ENCODE measurements at regions not wholly inside any gene's neighbourhood (a gene's known extent, or its start where the extent isn't known, plus 50 kb on each side); places are given as distances from the start of the nearest gene placed in this dataset.

DNA sequence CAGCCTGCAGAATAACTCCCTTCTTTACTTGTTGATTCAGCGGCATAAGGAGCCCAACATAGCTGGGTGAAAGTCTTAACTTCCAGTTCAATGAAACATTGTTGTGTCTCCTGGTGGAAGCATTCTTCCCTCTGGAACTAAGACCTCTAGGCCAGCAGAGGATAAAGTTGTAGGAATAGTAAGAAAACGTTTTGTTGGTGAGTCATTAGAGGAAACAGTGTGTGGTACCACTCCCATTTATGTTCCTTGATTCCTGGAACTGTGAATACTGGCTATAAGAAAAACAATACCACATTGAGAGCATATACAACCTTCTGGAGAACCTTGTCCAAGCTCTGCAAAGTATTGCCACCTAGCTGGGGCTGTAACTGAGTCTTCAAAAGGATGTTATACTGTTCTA lies 737.4 kb upstream of the ZP4 start:
- Histone ChIP-seq H3K9me3 (no peaks in the 10 kb centered on the region), H3K36me3 (ENCODE audit: control insufficient read depth, insufficient read depth, low read length) (no peaks in the 10 kb centered on the region), H3K27me3 (replicated peaks; ENCODE audit: control insufficient read depth, insufficient read depth, low read length) (no peaks in the 10 kb centered on the region), H3K4me3 (ENCODE audit: low read depth, low read length) (no peak overlapping the region), H3K4me1 (no peaks in the 10 kb centered on the region)
- intact Hi-C loops (cut with micrococcal nuclease; ENCODE audit: unreplicated experiment) = no loop called here
- H3K27me3 Mint-ChIP-seq (ENCODE audit: insufficient read depth, unreplicated experiment) = no peaks in the 10 kb centered on the region
- POLR2A ChIA-PET = no interaction called here
- no peaks in the 10 kb centered on the region for H3K9me3 Mint-ChIP-seq (ENCODE audit: unreplicated experiment)
- no peaks in the 10 kb centered on the region for H3K36me3 Mint-ChIP-seq (ENCODE audit: insufficient read depth, unreplicated experiment)
- TF ChIP-seq, protein P1, sequence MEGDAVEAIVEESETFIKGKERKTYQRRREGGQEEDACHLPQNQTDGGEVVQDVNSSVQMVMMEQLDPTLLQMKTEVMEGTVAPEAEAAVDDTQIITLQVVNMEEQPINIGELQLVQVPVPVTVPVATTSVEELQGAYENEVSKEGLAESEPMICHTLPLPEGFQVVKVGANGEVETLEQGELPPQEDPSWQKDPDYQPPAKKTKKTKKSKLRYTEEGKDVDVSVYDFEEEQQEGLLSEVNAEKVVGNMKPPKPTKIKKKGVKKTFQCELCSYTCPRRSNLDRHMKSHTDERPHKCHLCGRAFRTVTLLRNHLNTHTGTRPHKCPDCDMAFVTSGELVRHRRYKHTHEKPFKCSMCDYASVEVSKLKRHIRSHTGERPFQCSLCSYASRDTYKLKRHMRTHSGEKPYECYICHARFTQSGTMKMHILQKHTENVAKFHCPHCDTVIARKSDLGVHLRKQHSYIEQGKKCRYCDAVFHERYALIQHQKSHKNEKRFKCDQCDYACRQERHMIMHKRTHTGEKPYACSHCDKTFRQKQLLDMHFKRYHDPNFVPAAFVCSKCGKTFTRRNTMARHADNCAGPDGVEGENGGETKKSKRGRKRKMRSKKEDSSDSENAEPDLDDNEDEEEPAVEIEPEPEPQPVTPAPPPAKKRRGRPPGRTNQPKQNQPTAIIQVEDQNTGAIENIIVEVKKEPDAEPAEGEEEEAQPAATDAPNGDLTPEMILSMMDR (IDR thresholded peaks at IDR 0.05; ENCODE audit: insufficient read depth in 1 of 2, low read depth in 1 of 2, low read length in 1 of 2, severe bottlenecking in 1 of 2, unreplicated experiment in 1 of 2) = no peak
- no peak overlapping the region for H3K27ac Mint-ChIP-seq (ENCODE audit: unreplicated experiment)
- CTCF ChIA-PET = no interaction called here
- H3K4me3 Mint-ChIP-seq (ENCODE audit: unreplicated experiment) = no peak overlapping the region
- no peaks in the 10 kb centered on the region for H3K4me1 Mint-ChIP-seq (ENCODE audit: low read depth, unreplicated experiment)
- DNase-seq = no peak
- no TSS peak for BruUV-seq (replicated peaks)

DNA sequence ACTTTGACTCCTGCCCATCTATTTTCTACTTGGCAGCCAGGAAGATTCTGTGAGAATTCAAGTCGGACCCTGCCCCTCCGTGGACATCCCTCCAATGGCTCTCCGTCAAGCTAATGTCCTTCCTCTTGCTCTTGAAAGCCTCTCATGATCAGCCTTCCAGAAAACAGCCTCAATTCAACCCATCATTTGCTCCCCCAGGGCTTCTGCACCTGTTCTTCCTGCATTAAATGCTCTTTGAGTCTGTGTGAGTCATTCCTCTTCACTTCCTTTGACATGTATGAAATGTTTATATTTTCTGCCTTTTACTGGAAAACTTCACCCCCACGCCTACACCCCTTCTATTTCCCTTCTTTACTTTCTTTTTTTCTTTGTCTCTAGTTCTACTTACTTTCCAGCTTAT lies 734.1 kb upstream of the ZP4 start:
- no peaks in the 10 kb centered on the region for H3K4me1 Mint-ChIP-seq (ENCODE audit: low read depth, unreplicated experiment)
- Histone ChIP-seq H3K4me3 (ENCODE audit: low read depth, low read length) (no peak overlapping the region), H3K27me3 (replicated peaks; ENCODE audit: control insufficient read depth, insufficient read depth, low read length) (no peaks in the 10 kb centered on the region), H3K36me3 (ENCODE audit: control insufficient read depth, insufficient read depth, low read length) (no peaks in the 10 kb centered on the region), H3K4me1 (no peaks in the 10 kb centered on the region), H3K9me3 (no peaks in the 10 kb centered on the region)
- no peak overlapping the region for H3K27ac Mint-ChIP-seq (ENCODE audit: unreplicated experiment)
- ChIA-PET POLR2A (no interaction called here), CTCF (no interaction called here)
- no peaks in the 10 kb centered on the region for H3K27me3 Mint-ChIP-seq (ENCODE audit: insufficient read depth, unreplicated experiment)
- no TSS peak for BruUV-seq (replicated peaks)
- no peak for DNase-seq
- intact Hi-C loops (cut with micrococcal nuclease; ENCODE audit: unreplicated experiment) = no loop called here
- H3K36me3 Mint-ChIP-seq (ENCODE audit: insufficient read depth, unreplicated experiment) = no peaks in the 10 kb centered on the region
- no peak overlapping the region for H3K4me3 Mint-ChIP-seq (ENCODE audit: unreplicated experiment)
- TF ChIP-seq, protein P1 (IDR thresholded peaks at IDR 0.05; ENCODE audit: insufficient read depth in 1 of 2, low read depth in 1 of 2, low read length in 1 of 2, severe bottlenecking in 1 of 2, unreplicated experiment in 1 of 2) = no peak
- H3K9me3 Mint-ChIP-seq (ENCODE audit: unreplicated experiment) = no peaks in the 10 kb centered on the region

DNA sequence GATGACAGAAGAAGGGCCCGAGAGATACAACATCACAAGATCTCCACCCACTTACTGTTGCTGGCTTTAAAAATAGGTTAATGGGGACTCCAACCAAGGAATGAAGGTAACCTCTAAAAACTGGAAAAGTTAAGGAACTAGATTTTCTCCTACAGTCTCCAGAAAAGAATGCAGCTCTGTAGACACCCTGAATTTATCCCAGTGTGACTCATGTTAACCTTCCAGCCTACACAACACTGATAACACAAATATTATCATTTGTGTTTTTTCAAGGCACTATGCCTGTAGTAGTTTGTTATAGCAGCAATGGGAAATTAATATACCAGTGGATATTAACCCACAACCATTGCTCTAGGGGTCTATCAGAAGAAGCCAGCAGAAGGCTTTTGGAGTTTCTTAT lies 730.7 kb upstream of the ZP4 start:
- POLR2A ChIA-PET = no interaction called here
- no peaks in the 10 kb centered on the region for H3K4me1 Mint-ChIP-seq (ENCODE audit: low read depth, unreplicated experiment)
- Histone ChIP-seq H3K4me3 (ENCODE audit: low read depth, low read length) (no peak overlapping the region), H3K27me3 (replicated peaks; ENCODE audit: control insufficient read depth, insufficient read depth, low read length) (no peaks in the 10 kb centered on the region), H3K4me1 (no peaks in the 10 kb centered on the region), H3K9me3 (no peaks in the 10 kb centered on the region), H3K36me3 (ENCODE audit: control insufficient read depth, insufficient read depth, low read length) (no peaks in the 10 kb centered on the region)
- H3K9me3 Mint-ChIP-seq (ENCODE audit: unreplicated experiment) = no peaks in the 10 kb centered on the region
- DNase-seq = no peak
- H3K27ac Mint-ChIP-seq (ENCODE audit: unreplicated experiment) = no peak overlapping the region
- no TSS peak for BruUV-seq (replicated peaks)
- intact Hi-C loops (cut with micrococcal nuclease; ENCODE audit: unreplicated experiment) = no loop called here
- H3K4me3 Mint-ChIP-seq (ENCODE audit: unreplicated experiment) = no peak overlapping the region
- H3K27me3 Mint-ChIP-seq (ENCODE audit: insufficient read depth, unreplicated experiment) = no peaks in the 10 kb centered on the region
- no peaks in the 10 kb centered on the region for H3K36me3 Mint-ChIP-seq (ENCODE audit: insufficient read depth, unreplicated experiment)
- CTCF ChIA-PET = no interaction called here
- TF ChIP-seq, protein P1 (IDR thresholded peaks at IDR 0.05; ENCODE audit: insufficient read depth in 1 of 2, low read depth in 1 of 2, low read length in 1 of 2, severe bottlenecking in 1 of 2, unreplicated experiment in 1 of 2) = no peak

Data from Caco-2 (cell line).